ENCODE measurements at regions not wholly inside any gene's neighbourhood (a gene's known extent, or its start where the extent isn't known, plus 50 kb on each side); places are given as distances from the start of the nearest gene placed in this dataset.

DNA sequence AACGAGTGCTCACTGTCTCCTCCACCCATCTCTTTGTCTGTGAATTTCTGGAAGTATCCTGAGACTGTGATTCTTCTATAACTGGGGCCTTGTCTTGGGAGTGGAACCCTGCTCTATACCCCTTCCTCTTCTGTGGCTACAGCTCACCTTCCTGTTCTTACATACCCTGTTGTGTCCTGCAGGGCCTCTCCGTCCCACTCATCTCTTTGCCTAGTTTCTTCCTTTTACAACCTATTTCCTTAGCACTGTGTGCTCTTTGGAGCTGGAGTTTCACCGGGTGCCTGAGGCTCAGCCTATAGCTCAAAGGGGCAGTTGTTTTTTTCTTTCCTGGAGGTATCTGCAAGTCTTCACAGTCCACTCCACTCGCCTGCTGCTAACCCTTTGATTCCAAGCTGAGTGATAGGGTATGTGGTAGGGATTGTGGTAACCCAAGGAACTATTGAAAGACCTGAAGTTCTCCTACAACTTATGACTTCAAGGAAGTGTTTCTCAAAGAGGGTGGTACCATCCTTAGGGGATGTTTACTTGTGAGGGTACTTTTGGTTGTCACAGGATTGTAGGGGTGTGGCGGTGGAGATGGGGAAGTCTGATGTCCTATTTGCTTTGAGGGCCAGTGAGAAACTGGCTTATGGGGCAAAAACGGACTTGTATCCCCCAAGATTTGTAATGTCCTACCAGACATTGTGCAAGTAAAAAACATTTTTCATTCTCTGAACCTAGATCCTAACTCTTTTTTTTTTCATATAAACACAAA lies 66.6 kb upstream of the ARL8B start:
- TF ChIP-seq, protein P1, sequence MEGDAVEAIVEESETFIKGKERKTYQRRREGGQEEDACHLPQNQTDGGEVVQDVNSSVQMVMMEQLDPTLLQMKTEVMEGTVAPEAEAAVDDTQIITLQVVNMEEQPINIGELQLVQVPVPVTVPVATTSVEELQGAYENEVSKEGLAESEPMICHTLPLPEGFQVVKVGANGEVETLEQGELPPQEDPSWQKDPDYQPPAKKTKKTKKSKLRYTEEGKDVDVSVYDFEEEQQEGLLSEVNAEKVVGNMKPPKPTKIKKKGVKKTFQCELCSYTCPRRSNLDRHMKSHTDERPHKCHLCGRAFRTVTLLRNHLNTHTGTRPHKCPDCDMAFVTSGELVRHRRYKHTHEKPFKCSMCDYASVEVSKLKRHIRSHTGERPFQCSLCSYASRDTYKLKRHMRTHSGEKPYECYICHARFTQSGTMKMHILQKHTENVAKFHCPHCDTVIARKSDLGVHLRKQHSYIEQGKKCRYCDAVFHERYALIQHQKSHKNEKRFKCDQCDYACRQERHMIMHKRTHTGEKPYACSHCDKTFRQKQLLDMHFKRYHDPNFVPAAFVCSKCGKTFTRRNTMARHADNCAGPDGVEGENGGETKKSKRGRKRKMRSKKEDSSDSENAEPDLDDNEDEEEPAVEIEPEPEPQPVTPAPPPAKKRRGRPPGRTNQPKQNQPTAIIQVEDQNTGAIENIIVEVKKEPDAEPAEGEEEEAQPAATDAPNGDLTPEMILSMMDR (IDR thresholded peaks at IDR 0.05): no peak
- TF ChIP-seq EZH2phosphoT487 (IDR thresholded peaks at IDR 0.05) (no peak), EZH2 (IDR thresholded peaks at IDR 0.05) (no peak)

All from neural progenitor cell (in vitro differentiated cells).